MM.1S (cell line): ENCODE measurements at regions not wholly inside any gene's neighbourhood (a gene's known extent, or its start where the extent isn't known, plus 50 kb on each side); places are given as distances from the start of the nearest gene placed in this dataset.

ENCODE experiments used
- CTCF ChIP-seq: fragments of 300-600 bp; sonication (generic); IDR thresholded peaks from 2 replicates; pipeline ENCODE4 v1.5.1; 2016; ENCODE audit warnings: antibody characterized with exemption, low read length, mixed read lengths
- EZH2 ChIP-seq: fragments of 300-600 bp; sonication (generic); optimal IDR thresholded peaks from 2 replicates; pipeline ENCODE3; 2017; ENCODE audit warnings: low read depth, mild to moderate bottlenecking, antibody characterized with exemption, low read length, mixed read lengths

DNA sequence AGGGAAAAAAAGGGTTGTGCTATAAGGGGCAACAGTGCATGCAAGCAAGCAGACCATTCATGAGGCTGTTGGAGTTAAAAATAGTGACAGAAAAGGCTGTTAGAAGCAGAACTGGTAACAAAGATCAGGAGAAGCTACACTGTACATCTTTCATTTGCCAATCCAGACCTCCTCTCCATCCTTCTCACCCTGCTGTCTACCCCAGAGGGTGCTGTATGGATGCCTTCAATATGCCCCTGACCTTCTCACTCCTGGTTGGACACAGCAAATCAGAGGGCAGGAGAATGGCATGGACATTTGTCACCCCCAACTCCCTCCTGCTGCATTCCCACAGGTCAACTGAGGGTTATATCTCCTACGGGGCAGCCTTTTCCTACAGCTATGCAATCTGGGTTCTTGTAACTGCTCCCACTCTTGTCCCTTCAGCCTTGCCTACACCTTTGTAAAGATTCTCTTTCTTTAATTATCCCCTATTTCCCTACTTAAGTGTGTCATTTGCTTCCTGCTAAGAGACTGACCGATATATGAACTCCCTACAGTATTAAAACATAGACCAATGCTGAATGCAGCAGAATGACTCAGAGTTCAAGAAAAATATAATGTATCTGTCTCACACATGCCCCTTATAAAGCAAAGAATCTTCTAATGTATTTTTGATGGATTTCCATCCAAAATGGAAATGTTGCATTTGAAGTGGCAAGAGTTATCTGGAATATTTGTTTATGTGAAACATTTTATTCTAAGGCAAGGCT, 169.2 kb upstream of the NCKAP5 start:
- TF ChIP-seq CTCF, result no peak
- TF ChIP-seq EZH2, result no peak
